Osteocyte (in vitro differentiated cells): ENCODE measurements at regions not wholly inside any gene's neighbourhood (a gene's known extent, or its start where the extent isn't known, plus 50 kb on each side); places are given as distances from the start of the nearest gene placed in this dataset.
"Not testable (repeated sequence)": the region's sequence is repeated elsewhere in the genome, so short reads cannot be mapped to it uniquely, and the experiment has no call there.

Experiments used
- DNase-seq: peaks from one replicate; pipeline ENCODE4 v3.0.0; 2021; ENCODE audit warnings: mixed read lengths; ENCODE audit not compliant: unreplicated experiment; ENCODE audit errors: extremely low spot score
- H3K27ac Mint-ChIP-seq: one replicate; pipeline ENCODE4 v1.8.0; 2021; ENCODE audit warnings: mild to moderate bottlenecking, mixed read lengths; ENCODE audit not compliant: unreplicated experiment
- H3K27me3 Mint-ChIP-seq: one replicate; pipeline ENCODE4 v1.8.0; 2021; ENCODE audit warnings: mixed read lengths; ENCODE audit not compliant: unreplicated experiment
- H3K36me3 Mint-ChIP-seq: one replicate; pipeline ENCODE4 v1.8.0; 2021; ENCODE audit warnings: mixed read lengths; ENCODE audit not compliant: unreplicated experiment
- H3K4me1 Mint-ChIP-seq: one replicate; pipeline ENCODE4 v1.8.0; 2021; ENCODE audit warnings: mixed read lengths; ENCODE audit not compliant: unreplicated experiment
- H3K4me3 Mint-ChIP-seq: one replicate; pipeline ENCODE4 v1.8.0; 2021; ENCODE audit warnings: mild to moderate bottlenecking, moderate library complexity, mixed read lengths; ENCODE audit not compliant: unreplicated experiment
- H3K9me3 Mint-ChIP-seq: one replicate; pipeline ENCODE4 v1.8.0; 2021; ENCODE audit warnings: mixed read lengths; ENCODE audit not compliant: unreplicated experiment
- CTCF ChIP-seq: fragments of 200-600 bp; sonication (generic); IDR thresholded peaks from 2 replicates; pipeline ENCODE4 v1.5.0; 2021; ENCODE audit warnings: antibody characterized with exemption, mild to moderate bottlenecking, moderate library complexity

- H3K4me1 Mint-ChIP-seq = peaks cover 19% of the 10 kb centered on the region
- no peak overlapping the region for H3K4me3 Mint-ChIP-seq
- no peak for DNase-seq
- H3K27ac Mint-ChIP-seq = no peak overlapping the region
- no peak for TF ChIP-seq CTCF
- H3K36me3 Mint-ChIP-seq = no peaks in the 10 kb centered on the region
- no peaks in the 10 kb centered on the region for H3K9me3 Mint-ChIP-seq
- H3K27me3 Mint-ChIP-seq = peaks cover 58% of the 10 kb centered on the region
These were observed 405.6 kb downstream of the TNS1 start for GRCh38 chr2:217597145-217597544.

- Mint-ChIP-seq H3K9me3 (no peaks in the 10 kb centered on the region), H3K36me3 (peaks cover 2% of the 10 kb centered on the region), H3K4me1 (peaks cover 27% of the 10 kb centered on the region), H3K4me3 (no peak overlapping the region), H3K27me3 (peaks cover 30% of the 10 kb centered on the region), H3K27ac (no peak overlapping the region)
- no peak for TF ChIP-seq CTCF
- no peak for DNase-seq
These were observed 409.1 kb downstream of the TNS1 start for GRCh38 chr2:217593732-217594131.

- Mint-ChIP-seq H3K9me3 (peaks cover 7% of the 10 kb centered on the region), H3K27me3 (peaks cover 22% of the 10 kb centered on the region), H3K4me3 (no peak overlapping the region), H3K4me1 (peaks cover 13% of the 10 kb centered on the region), H3K27ac (no peak overlapping the region), H3K36me3 (peaks cover 2% of the 10 kb centered on the region)
- TF ChIP-seq CTCF = no peak
- no peak for DNase-seq
These were observed 414.5 kb downstream of the TNS1 start for GRCh38 chr2:217588266-217588665.

GRCh38 chr2:217585362-217585761 lies 417.4 kb downstream of the TNS1 start:
- H3K4me1 Mint-ChIP-seq = peaks cover 13% of the 10 kb centered on the region
- no peaks in the 10 kb centered on the region for H3K36me3 Mint-ChIP-seq
- DNase-seq = no peak
- peaks cover 22% of the 10 kb centered on the region for H3K27me3 Mint-ChIP-seq
- no peak overlapping the region for H3K4me3 Mint-ChIP-seq
- H3K9me3 Mint-ChIP-seq = peaks cover 7% of the 10 kb centered on the region
- TF ChIP-seq CTCF = no peak
- H3K27ac Mint-ChIP-seq = no peak overlapping the region

- not testable (repeated sequence) for H3K27ac Mint-ChIP-seq, H3K36me3 Mint-ChIP-seq, H3K4me3 Mint-ChIP-seq, DNase-seq, H3K9me3 Mint-ChIP-seq, H3K4me1 Mint-ChIP-seq
- peaks cover 12% of the 10 kb centered on the region for H3K27me3 Mint-ChIP-seq
These were observed 422.4 kb downstream of the TNS1 start for GRCh38 chr2:217580407-217580806.

- DNase-seq = no peak
These were observed 429.2 kb downstream of the TNS1 start for GRCh38 chr2:217573571-217573970.

More at GRCh38 chr2:217573571-217573970, 429.2 kb downstream of the TNS1 start:
- Mint-ChIP-seq H3K4me1 (peaks cover 14% of the 10 kb centered on the region), H3K36me3 (no peaks in the 10 kb centered on the region), H3K9me3 (peaks cover 19% of the 10 kb centered on the region), H3K27me3 (peaks cover 9% of the 10 kb centered on the region), H3K27ac (no peak overlapping the region), H3K4me3 (no peak overlapping the region)
- TF ChIP-seq CTCF = no peak
